HG03064 (cell line): ENCODE measurements at regions not wholly inside any gene's neighbourhood (a gene's known extent, or its start where the extent isn't known, plus 50 kb on each side); places are given as distances from the start of the nearest gene placed in this dataset.
"Not testable (repeated sequence)": the region's sequence is repeated elsewhere in the genome, so short reads cannot be mapped to it uniquely, and the experiment has no call there.

Source experiments
- ATAC-seq: cut with Tn5 transposase; IDR thresholded peaks from one replicate; pipeline ENCODE4 v1.9.1; 2021; ENCODE audit warnings: low read depth; ENCODE audit not compliant: unreplicated experiment

DNA sequence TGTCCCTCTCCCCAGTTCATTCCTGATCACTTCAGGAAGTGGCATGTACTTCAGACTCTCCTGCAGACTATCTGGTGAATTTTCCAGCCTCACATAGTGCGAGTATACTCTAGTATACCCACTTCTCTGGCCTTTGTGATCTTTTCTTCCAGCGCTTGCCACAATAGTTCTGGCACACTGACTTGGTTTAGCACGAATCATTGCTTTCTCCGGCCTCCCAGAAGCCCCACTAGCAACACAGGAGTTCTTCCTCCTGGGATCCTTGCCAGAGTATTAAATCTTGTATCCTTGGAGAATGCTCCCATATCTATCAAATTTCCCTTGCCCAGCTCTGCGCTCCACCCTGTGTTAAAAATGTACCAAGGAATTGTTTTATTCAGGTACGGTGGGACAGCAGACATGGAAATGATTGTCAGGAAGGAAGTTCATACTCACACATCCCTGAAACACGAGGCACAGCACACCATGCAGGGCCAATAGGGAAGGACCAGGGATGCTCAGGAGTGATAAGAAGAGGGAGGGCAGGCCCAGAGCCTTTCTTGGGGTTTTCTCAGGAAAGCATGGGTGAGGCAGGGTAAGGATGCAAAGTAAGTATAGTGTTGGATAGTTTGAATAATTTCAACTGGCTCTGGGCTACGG lies 136.7 kb downstream of the ADSS2 start:
- no peak for ATAC-seq

DNA sequence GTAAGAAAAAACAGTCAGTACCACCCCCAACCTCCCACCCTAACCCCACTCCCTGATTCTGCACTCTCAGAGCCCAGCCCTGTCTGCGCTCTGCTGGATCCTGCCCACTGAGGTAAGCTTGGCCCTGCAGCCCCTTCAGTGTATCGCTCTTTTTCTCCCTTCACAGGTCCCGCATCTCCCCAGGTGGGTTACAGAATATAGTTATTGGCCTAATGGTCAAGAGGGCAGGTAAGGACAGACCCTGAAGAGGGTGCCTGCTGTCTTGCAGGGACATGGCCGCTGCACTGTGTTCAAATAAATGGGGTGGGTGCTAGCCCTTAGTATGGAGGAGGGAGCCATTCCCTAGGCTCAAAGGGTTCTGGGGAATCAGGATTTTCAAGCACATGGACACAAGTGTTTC lies 135.7 kb downstream of the ADSS2 start:
- no peak for ATAC-seq

DNA sequence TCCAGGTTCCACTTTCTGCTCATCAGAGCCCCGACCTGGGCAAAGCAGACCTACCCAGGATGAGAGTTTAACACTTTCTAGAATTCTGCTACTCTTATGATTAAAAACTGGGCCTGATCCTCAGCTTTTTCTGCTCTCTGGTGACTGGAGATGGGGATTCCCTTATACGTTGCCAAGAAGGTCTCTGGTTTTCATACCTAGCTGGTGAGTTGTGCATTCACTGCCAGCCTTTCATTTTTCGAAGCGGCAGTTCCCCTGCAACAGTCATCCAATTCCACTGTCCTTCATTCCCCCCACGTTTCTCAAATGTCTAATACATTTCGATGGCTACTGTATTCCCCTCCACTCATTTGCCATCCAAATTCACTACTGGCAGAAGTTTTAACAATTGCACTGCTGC lies 135.3 kb downstream of the ADSS2 start:
- no peak for ATAC-seq

DNA sequence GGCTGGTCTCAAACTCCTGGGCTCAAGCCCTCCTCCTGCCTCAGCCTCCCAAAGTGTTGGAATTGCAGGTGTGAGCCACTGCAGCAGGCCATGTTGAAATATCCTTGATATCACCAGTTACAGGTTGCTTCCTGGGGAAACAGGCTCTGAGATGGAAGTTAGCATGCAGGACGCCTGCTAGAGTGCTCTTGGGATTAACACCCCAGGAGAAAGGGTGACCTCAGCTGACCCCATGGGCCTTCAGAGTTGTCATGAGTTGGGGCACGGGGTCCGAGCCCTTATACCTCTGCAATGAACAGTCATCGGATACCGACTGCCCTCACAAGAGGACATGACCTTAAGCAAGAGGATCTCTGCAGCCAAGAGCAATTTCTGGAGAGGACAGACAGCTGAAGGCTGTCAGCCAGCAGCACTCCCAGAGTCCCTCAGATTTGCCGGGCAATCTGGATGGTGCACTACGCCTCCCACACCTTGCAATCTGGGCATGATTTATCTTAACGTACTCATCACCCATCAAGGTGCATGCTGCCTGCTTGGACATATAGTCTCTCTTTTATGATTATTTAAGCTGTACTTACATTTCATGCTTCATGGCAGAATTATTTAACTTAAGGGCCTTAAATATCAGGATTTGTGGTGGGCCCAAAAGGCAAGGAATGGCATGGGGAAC lies 134.6 kb downstream of the ADSS2 start:
- no peak for ATAC-seq

DNA sequence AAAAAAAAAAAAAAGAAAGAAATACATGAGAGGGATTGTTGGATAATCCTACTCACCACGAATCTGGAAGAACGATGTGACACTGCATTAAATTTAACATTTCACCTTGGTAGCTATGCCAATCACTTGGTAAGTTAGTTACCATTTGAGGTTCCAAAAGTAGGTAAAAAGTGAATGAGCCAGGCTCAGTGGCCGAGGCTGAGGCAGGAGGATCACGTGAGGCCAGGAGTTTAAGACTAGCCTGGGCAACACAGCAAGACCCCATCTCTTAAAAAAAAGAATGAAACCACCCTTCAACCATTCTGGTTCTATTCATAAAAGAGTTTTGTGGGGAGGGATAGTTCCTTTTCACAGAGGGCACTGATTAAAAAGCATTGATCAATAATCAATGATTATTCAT lies 133.6 kb downstream of the ADSS2 start:
- no peak for ATAC-seq

DNA sequence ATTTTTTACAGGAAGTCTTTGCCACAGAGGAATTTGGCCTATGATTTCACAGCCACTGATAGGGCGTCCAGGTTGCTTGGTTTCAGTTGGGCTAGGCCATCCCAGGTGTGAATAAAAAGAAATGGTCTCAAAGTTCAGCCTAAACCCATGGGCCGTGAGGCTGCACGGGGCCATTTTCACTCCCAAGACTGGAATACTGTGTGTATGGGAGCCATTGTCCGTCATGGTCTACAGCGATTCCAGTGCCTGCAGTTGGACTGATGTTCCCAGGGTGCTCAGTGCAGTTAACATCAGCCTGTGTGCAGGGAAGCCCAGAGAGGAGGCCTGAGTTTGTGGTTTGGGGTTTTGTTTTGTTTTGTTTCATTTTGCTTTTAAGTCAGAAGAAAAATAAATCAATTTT lies 133.2 kb downstream of the ADSS2 start:
- no peak for ATAC-seq

DNA sequence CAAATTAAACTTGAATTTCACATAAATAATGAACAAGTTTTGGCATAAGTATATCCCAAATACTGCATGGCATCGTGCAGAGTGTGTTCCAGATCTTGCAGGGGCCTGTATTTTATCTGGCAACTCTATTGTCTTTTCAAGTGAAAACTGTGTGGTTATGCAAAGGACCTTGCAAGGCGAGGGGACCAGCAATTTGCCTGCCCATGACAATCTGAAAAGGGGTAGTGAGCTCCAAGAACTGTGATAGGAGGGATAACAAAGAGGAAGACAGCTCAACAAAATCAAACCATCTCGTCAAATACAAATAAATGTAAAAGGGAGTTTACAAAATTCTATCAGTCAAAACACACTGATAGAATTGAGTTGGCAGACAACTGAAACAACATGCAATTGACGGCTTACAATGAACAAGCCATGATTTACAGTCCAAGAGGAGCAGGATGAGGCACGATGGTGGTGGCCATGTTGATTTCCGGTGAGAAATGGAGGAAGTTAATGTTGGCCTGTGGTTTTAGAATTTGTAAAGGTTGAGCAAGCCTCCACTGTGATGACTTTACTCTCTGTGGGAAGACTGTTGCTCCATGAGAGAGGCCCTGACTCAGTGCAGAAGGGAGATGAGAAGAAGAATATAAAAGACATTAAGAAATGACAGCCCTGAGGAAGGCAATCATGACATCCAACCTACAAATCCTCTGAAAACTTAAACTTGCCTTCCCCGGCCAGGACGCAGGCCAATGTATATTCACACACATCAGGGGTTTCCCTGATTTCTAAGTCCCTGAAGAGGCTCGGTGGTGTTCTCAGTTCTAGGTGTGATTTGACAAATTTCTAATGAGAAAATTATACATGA lies 132.2 kb downstream of the ADSS2 start:
- ATAC-seq, result peak; percentile 73

DNA sequence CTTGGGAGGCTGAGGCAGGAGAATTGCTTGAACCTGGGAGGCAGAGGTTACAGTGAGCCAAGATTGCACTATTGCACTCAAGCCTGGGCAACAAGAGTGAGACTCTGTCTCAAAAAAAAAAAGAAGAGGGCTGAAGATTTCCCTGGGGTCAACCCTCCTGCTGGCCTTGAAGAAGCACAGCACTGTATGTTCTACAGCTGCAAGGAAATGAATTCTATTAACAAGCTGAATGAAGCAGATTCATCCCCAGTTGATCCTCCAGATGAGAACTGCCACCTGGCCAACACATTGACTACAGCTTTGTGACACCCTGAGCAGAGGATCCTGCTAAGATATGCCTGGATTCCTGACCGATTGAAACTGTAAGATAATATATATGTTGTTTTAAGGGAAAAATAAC lies 129.5 kb downstream of the ADSS2 start:
- no peak for ATAC-seq

DNA sequence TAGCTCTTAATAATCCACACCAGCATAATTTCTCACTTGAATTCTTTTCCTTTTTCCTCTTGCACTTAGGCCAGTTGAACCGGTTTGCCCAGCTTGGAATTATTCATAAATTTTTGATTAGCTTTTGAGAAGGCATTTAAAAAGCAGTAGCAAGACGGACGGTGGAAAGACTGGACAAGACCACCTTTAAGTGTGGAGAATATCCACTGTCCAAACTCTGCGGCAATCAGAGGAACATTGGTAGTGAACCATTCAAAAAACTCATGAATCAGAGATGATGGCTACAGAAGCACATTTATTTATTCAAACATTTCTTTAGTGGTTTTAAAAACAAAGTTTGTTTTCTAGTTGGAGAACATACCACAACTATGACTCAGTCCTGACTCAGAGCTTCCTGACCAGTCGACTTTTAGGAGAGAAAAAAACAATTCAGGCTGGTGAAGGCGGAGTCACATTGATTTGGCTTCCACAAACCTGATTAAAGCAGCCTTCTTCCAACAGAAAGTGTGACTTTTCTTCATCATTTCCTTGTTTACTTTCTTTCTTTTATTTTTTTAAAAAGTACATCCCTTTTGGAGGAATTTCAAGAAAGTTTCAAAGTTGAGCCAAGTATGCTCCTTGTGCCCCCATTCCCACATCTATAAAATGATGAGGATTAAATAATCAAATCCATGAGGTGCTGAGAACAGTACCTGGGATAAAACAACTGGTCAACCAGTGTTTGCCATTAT lies 128.8 kb downstream of the ADSS2 start:
- no peak for ATAC-seq

DNA sequence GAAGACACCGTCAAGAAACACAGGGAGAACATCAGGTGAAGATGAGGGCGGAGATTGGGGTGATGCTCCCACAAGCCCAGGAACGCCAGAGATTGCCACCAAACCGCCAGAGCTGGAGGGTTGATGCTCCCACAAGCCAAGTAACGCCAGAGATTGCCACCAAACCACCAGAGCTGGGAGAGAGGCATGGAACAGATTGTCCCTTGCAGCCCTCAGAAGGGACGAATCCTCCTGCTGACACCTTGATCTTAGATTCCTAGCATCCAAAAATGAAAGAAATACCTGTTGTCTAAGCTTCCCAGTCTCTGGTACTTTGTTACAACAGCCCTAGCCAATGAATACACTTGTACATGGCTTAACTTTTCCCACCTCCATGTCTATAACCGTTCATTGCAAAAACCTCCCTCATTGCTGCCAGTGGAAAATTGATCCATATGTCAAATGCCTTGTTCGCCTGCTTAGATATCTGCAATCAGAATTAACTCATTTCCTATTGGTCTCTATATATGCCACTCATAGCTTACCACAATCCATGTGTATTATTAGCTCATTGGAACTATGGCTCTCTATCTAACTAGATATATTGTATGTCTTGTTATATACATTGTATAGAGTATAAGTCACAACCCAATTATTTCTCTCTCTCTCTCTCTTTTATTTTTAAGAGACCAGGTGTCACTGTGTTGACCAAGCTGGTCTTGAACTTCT lies 127.4 kb downstream of the ADSS2 start:
- ATAC-seq, result no peak

DNA sequence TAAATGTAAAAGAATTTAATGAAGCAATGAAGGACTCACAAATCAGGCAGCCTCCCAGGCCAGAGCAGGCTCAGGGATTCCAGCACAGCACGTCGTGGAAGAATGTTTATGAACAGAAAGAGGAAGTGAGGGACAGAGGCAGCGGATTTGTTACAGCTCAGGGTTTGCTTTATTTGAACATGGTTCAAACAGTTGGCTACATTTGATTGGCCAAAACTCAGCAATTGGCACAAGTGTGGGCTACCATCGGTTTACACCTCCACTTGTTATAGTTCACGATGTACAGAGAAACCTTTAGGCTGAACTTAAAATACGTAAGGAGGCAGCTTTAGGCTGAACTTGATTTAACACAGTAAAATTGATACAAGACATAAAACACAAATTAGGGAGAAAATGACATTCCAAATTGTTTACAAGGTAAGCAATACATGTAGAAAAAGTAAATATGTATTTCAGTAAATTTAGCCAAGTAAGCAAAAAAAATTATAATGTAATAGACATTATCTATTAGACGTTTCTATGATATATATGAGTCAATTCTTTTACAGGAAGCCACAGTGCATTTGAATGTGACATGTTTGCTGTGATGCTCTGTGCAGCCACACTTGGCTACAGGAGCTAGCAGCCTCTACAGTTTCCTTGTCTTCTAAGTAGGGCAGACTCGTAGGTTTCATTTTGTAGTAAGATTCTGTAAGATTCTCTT lies 126.5 kb downstream of the ADSS2 start:
- ATAC-seq, result peak; percentile 72

DNA sequence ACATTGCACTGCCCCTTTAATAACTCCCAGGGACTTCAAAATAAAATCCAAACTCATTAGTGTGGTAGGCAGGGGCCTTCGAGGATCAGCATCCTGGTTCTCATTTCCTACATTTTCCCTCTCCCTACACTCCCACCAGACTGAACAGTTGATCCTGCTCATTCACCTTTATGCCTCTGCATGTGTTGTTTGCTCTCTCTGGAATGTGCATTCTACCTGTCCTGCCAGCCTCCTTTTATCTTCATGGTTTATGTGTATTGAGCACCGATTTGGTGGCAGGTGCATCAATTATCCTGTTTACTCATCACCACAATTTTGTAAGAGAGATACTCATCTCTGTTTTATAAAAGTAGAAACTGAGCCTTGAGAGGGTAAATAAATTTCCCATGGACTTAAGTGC lies 125.0 kb downstream of the ADSS2 start:
- no peak for ATAC-seq

DNA sequence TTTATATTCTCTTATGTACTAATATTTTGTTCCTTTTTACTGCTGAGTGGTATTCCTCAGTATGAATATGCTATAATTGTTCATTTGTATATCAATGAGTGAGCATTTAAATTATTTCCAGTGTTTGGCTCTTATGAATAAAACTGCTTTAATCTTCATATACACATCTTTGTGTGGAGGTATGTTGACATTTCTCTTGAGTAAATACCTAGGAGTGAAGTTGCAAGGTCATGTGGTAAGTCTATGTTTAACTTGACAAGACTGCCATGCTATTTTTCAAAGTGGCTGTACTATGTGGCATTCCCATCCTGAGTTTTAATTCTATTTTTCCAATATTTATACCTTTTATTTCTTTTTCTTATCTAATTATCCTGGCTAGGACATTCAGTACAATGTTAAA lies 124.2 kb downstream of the ADSS2 start:
- ATAC-seq, result no peak

DNA sequence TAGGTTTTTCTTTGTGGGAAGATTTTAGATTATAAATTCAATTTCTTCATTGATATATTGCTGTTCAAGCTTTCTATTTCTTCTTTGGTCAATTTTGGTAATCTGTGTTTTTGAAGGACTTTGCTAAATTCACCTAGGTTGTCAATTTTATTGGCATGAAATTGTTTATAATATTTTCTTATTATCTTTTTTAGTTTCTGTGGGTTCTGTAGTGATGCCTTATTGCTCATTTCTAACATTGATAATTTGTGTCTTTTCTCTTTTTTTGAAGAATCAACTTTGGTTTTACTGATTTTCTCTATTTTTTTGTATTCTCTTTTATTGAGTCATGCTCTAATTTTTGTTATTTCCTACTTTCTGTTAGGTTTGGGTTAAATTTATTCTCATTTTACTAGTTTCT lies 123.2 kb downstream of the ADSS2 start:
- ATAC-seq, result no peak

DNA sequence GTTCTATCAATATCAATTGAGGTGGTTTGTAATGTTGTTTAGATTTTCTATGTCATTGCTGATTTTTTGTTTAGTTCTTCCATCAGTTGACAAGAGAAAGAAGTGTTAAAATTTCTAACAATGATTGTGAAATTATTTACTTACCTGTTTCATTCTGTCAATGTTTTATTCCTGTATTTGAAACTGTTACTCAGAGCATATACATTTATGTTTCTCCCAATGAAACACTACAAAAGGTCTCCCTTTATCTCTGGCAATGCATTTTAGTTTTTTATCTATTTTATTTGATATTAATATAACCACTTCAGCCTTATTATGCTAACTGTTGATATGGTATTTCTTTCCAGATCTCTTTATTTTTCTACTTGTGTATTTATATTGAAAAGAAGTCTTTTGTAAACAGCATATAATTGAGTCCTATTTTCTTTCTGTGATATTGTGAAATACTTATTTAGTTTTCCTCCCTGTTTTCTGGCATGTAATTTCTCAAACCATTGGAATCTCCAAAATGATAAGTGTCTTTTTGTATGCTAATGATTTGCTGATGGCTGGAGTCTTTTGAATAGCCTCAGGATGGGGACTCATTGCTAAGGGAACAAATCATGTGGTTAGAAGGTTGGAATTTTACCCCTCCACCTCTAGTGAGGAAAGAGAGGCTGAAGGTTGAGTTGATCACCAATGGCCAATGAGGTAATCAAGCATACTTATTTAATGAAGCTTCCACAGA lies 122.0 kb downstream of the ADSS2 start:
- ATAC-seq, result no peak

DNA sequence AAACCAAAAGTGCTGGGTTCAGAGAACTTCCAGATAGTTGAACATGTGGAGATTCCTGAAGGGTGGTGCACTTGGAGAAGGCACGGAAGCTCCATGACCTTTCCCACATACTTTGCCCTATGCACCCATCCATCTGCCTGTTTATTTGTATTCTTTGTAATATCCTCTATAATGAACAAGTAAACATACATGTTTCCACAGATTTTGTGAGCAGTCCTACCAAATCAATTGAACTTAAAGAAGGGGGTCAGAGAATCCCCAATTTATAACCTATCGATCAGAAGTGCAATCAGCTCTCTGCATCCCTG lies 121.4 kb downstream of the ADSS2 start:
- ATAC-seq, result no peak

DNA sequence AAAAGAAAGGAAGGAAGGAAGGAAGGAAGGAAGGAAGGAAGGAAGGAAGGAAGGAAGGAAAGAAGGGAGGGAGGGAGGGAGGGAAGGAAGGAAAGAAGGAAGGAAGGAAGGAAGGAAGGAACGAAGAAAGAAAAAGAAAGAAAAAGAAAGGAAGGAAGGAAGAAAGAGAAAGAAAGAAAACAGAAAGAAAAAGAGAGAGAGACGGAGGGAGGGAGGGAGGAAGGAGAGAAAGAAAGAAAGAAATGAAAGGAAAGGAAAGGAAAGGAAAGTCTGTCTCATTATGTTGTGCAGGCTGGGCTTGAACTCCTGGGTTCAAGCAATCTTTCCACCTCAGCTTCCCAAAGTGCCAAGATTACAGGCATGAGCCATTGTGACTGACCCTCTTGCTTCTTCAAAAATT lies 118.9 kb downstream of the ADSS2 start:
- ATAC-seq, result not testable (repeated sequence)

DNA sequence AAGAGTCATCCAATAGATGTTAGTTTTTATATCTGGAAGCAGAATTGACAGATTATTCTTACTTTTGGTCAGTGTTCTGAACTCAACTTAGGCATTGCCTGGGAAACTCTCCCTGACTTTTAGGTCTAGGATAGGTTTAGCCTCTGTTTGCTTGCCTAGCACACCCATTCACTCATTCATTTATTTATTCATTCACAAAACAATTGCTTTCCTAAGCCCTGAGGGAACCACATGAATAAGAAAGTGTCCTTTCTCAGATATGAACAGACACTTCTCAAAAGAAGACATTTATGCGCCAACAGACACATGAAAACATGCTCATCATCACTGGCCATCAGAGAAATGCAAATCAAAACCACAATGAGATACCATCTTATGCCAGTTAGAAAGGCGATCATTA lies 117.4 kb downstream of the ADSS2 start:
- ATAC-seq, result not testable (repeated sequence)

DNA sequence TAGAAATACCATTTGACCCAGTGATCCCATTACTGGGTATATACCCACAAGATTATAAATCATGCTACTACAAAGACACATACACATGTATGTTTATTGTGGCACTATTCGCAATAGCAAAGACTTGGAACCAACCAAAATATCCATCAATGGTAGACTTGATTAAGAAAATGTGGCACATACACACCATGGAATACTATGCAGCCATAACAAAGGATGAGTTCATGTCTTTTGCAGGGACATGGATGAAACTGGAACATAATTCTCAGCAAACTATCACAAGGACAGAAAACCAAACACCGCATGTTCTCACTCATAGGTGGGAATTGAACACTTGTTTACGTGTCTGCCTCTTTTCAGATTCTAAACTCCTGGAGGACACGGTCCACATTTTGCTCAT lies 116.9 kb downstream of the ADSS2 start:
- ATAC-seq, result not testable (repeated sequence)
